WERI-Rb-1 (cell line): ENCODE measurements at regions not wholly inside any gene's neighbourhood (a gene's known extent, or its start where the extent isn't known, plus 50 kb on each side); places are given as distances from the start of the nearest gene placed in this dataset.

Source experiments
- DNase-seq: peaks from one replicate; pipeline ENCODE4 v3.0.0-alpha.2; 2020
- H3K27ac ChIP-seq: fragments of 250-450 bp; sonication (Bioruptor Pico); 2 replicates; pipeline ENCODE4 v1.5.1; 2020; ENCODE audit warnings: mild to moderate bottlenecking, moderate library complexity
- H3K27me3 ChIP-seq: fragments of 250-450 bp; sonication (Bioruptor Pico); 2 replicates; pipeline ENCODE4 v1.5.1; 2021; ENCODE audit warnings: mild to moderate bottlenecking, low read depth, moderate library complexity; ENCODE audit not compliant: insufficient read depth, severe bottlenecking
- H3K36me3 ChIP-seq: fragments of 250-450 bp; sonication (Bioruptor Pico); 2 replicates; pipeline ENCODE4 v1.5.1; 2020; ENCODE audit warnings: mild to moderate bottlenecking, moderate library complexity
- H3K4me3 ChIP-seq: 2 replicates; pipeline ENCODE4 v1.5.1; 2011; ENCODE audit warnings: low read depth, mild to moderate bottlenecking, control low read depth, low read length
- H3K9me3 ChIP-seq: fragments of 250-450 bp; sonication (Bioruptor Pico); 2 replicates; pipeline ENCODE4 v1.5.1; 2021; ENCODE audit warnings: mild to moderate bottlenecking, moderate library complexity; ENCODE audit not compliant: severe bottlenecking
- TF ChIP-seq, protein P1 (sequence below): IDR thresholded peaks from 2 replicates; pipeline ENCODE4 v1.5.1; 2011; ENCODE audit warnings: low read depth, mild to moderate bottlenecking, control low read depth, inconsistent platforms, low read length

DNA sequence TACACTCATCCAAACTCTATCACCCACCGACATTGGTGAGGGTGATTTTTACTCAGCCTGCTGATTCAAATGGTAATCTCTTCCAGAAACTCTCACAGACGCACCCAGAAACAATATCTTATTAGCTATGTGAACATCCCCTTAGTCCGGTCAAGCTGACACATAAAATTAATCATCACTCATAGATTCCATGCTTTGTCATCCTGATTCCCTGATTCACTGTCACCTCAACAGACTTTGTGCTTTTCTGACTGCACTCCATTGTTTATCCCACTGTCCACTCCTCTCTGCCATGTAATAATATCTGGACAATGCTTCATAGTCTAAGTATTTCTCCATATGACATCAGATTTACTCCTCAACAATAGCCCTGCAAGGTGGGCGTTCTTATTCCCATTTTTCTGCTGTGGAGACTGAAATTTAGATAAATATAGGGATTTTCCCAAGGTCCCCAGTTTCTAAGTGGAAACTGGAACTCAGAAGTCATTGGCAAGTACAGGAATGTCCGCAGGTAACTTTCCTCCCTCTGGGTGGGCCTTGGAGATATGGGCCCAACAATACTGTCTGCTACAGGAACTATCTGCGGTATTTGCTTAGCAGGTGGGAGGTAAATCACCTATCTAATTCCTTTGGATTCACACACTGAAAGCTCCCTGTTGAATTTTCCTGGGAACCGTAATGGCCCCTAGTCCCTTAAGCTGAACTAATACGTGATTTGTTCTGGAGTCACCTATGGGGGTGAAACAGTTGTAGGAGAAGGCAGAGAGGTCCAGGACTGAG is 228.6 kb upstream of the BCOR start:
- TF ChIP-seq, protein P1, sequence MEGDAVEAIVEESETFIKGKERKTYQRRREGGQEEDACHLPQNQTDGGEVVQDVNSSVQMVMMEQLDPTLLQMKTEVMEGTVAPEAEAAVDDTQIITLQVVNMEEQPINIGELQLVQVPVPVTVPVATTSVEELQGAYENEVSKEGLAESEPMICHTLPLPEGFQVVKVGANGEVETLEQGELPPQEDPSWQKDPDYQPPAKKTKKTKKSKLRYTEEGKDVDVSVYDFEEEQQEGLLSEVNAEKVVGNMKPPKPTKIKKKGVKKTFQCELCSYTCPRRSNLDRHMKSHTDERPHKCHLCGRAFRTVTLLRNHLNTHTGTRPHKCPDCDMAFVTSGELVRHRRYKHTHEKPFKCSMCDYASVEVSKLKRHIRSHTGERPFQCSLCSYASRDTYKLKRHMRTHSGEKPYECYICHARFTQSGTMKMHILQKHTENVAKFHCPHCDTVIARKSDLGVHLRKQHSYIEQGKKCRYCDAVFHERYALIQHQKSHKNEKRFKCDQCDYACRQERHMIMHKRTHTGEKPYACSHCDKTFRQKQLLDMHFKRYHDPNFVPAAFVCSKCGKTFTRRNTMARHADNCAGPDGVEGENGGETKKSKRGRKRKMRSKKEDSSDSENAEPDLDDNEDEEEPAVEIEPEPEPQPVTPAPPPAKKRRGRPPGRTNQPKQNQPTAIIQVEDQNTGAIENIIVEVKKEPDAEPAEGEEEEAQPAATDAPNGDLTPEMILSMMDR, result no peak
- DNase-seq, result no peak

DNA sequence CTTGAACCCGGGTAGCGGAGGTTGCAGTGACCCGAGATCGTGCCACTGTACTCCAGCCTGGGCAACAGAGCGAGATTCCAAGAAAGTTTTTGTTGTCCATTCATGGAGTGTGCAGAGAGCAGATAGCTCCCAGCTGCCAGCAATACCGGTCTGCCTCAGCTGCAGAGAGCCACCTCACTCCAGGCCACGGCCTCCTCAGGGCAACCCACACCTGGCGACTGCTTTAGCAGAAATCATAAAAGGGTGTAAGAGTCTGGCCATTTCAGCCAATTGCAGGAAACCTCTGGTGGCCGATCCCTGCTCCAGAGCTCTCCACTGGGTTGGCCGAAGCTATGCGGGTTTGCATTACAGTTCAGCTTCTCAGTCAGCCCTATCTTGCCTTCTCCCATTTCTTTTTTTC is 227.4 kb upstream of the BCOR start:
- H3K36me3 ChIP-seq, result no peaks in the 10 kb centered on the region
- DNase-seq, result no peak
- no peaks in the 10 kb centered on the region for H3K27me3 ChIP-seq
- TF ChIP-seq, protein P1, result no peak
- H3K27ac ChIP-seq, result no peak overlapping the region
- H3K4me3 ChIP-seq, result no peak overlapping the region
- H3K9me3 ChIP-seq, result peaks cover 11% of the 10 kb centered on the region

More for the DNA sequence above, 228.6 kb upstream of the BCOR start:
- peaks cover 7% of the 10 kb centered on the region for H3K9me3 ChIP-seq
- no peaks in the 10 kb centered on the region for H3K36me3 ChIP-seq
- no peak overlapping the region for H3K4me3 ChIP-seq
- no peaks in the 10 kb centered on the region for H3K27me3 ChIP-seq
- H3K27ac ChIP-seq, result no peak overlapping the region; the same call in 1 of the 2 replicates

DNA sequence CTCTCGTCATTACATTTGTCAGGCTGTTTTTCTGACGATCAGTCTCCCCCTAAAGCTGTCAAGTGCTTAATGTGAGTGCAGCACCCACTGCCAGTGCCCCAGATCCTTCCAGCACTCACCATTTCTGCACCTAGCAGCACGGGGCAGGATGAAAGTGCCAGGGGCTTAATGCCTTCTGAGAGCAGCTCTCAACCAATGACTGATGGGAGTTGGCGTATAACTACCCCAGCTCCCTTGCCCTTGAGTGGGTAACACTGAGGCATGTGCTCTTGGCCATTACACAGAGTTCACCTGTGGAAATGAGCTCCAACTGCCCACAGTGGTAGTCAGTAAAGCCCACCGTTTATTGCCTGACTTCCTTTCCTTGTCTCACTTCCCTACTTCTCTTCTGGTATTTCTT is 226.2 kb upstream of the BCOR start:
- Histone ChIP-seq H3K4me3 (no peak overlapping the region), H3K9me3 (peaks cover 11% of the 10 kb centered on the region)

DNA sequence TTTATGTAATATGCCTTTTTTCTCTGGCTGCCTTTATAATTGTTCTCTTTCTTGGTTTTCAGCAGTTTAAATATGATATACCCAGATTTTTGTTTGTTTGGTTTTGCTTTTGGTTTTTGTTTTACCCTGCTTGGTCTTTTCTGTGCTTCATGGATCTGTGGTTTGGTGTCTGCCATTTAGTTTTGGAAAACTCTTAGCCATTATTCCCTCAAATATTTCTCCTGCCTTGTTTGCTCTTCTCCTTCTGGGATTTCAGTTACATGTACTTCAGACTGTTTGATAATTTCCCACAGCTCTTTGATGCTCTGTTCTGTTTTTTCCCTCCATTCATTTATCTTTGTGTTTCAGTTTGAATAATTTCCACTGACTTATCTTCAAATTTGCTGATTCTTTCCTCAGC is 223.1 kb upstream of the BCOR start:
- no peak for DNase-seq
- H3K36me3 ChIP-seq, result no peaks in the 10 kb centered on the region
- H3K27ac ChIP-seq, result no peak overlapping the region
- no peaks in the 10 kb centered on the region for H3K27me3 ChIP-seq
- H3K4me3 ChIP-seq, result no peak overlapping the region
- TF ChIP-seq, protein P1, result no peak
- H3K9me3 ChIP-seq, result peaks cover 18% of the 10 kb centered on the region

More for the DNA sequence above, 226.2 kb upstream of the BCOR start:
- no peaks in the 10 kb centered on the region for H3K27me3 ChIP-seq
- no peak for DNase-seq
- no peak overlapping the region for H3K27ac ChIP-seq
- no peaks in the 10 kb centered on the region for H3K36me3 ChIP-seq
- TF ChIP-seq, protein P1, result no peak

- Histone ChIP-seq H3K27ac (peak overlapping the region; percentile 55), H3K9me3 (peaks cover 19% of the 10 kb centered on the region), H3K4me3 (peak overlapping the region; percentile 13; the same call in 1 of the 2 replicates), H3K27me3 (no peaks in the 10 kb centered on the region), H3K36me3 (no peaks in the 10 kb centered on the region)
- TF ChIP-seq, protein P1, result no peak
- peak; percentile 74 for DNase-seq
Observed at GRCh38 chrX:40318801-40319200, 221.0 kb upstream of the BCOR start.
